ENCODE measurements at regions not wholly inside any gene's neighbourhood (a gene's known extent, or its start where the extent isn't known, plus 50 kb on each side); places are given as distances from the start of the nearest gene placed in this dataset.

GRCh38 chr12:5176036-5176435 is 132.4 kb downstream of the KCNA5 start:
- TF ChIP-seq POLR2A (IDR thresholded peaks at IDR 0.05; ENCODE audit: low read depth, low read length): no peak
- FAIRE-seq: no peak

GRCh38 chr12:5177096-5177495 is 133.4 kb downstream of the KCNA5 start:
- DNase-seq (ENCODE audit: insufficient read length, low spot score) (no peak), FAIRE-seq (no peak)
- TF ChIP-seq POLR2A (IDR thresholded peaks at IDR 0.05; ENCODE audit: low read depth, low read length): no peak

More at GRCh38 chr12:5176036-5176435, 132.4 kb downstream of the KCNA5 start:
- DNase-seq (ENCODE audit: insufficient read length, low spot score): no peak

DNA sequence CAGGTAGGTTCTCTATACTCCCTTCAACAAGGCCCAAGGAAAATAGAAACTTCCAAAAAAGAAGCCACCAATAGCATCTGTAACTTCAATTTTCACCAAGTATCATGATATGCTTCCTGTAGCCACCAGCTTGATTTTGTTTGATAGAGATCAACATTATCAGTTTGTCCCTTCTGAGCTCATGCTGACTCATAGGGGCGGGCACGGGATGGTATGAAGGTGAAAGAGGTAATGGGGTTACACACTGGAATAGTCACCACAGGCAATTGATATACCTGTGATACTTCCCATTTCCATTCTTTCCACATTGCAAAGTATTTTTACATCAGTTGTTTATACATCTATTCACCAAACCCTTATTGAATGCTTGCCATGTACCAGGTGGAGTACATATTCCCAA is 134.1 kb downstream of the KCNA5 start:
- TF ChIP-seq POLR2A (IDR thresholded peaks at IDR 0.05; ENCODE audit: low read depth, low read length): no peak
- no peak for DNase-seq (ENCODE audit: insufficient read length, low spot score)
- FAIRE-seq: no peak

- FAIRE-seq (no peak), DNase-seq (ENCODE audit: insufficient read length, low spot score) (no peak)
- no peak for TF ChIP-seq POLR2A (IDR thresholded peaks at IDR 0.05; ENCODE audit: low read depth, low read length)
Measured at GRCh38 chr12:5178571-5178970, 134.9 kb downstream of the KCNA5 start.

GRCh38 chr12:5180496-5180895 is 136.8 kb downstream of the KCNA5 start:
- no peak for TF ChIP-seq POLR2A (IDR thresholded peaks at IDR 0.05; ENCODE audit: low read depth, low read length)
- no peak for FAIRE-seq
- DNase-seq (ENCODE audit: insufficient read length, low spot score): no peak

- FAIRE-seq (no peak), DNase-seq (ENCODE audit: insufficient read length, low spot score) (no peak)
- no peak for TF ChIP-seq POLR2A (IDR thresholded peaks at IDR 0.05; ENCODE audit: low read depth, low read length)
Measured at GRCh38 chr12:5184186-5184585, 140.5 kb downstream of the KCNA5 start.

DNA sequence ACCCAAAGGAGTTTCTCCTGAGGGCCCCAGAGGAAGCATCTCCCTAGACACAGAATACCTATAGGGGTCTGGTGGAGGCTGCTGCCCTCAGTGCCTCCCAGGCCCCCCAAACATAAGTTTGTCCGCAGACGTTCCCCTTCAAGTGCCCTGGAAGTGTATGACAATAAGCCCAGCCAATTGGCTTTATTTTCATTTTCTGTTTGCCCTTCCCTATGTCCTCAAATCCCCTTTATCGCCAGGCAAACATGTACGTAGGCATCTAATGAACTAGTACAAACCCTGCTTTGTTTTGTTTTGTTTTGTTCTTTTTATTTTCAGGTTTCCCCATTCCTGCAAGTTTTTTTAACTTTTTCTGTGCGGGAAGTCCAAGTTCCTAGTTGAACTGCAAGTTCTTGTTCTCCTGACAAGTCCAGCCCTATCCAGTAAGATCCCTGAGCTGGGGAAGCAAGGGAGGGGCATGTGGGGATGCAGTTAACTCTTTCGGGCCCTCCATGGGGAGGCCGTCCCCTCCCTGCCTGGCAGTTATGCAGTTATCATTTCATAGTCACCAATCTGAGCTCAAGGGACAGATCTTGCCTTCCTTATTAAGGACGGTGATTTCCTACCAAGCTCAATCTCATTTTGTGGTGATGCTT is 141.9 kb downstream of the KCNA5 start:
- FAIRE-seq (no peak), DNase-seq (ENCODE audit: insufficient read length, low spot score) (no peak)
- no peak for TF ChIP-seq POLR2A (IDR thresholded peaks at IDR 0.05; ENCODE audit: low read depth, low read length)

GRCh38 chr12:5186715-5187114 is 143.0 kb downstream of the KCNA5 start:
- no peak for TF ChIP-seq POLR2A (IDR thresholded peaks at IDR 0.05; ENCODE audit: low read depth, low read length)
- FAIRE-seq (no peak), DNase-seq (ENCODE audit: insufficient read length, low spot score) (no peak)

GRCh38 chr12:5187136-5187535 is 143.5 kb downstream of the KCNA5 start:
- DNase-seq (ENCODE audit: insufficient read length, low spot score): no peak
- no peak for FAIRE-seq
- no peak for TF ChIP-seq POLR2A (IDR thresholded peaks at IDR 0.05; ENCODE audit: low read depth, low read length)

DNA sequence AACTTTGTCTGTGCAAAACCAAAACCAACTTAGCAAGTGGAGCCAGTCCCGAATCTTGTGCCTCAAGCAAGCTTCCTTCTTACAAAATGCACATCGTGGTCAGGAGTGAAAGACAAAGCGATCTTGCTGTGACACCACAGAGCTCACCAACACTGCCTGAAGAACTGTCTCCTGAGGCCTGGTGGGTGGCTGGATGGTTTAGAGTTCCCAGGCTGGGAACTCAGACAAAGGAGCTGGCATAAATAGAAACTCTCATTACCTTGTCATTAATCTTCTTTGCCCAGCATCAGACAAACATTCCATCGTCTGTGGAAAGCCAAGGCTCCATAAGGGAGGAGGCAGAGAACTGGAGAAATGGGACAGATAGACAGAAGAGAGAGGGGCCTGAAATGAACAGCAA is 144.8 kb downstream of the KCNA5 start:
- DNase-seq (ENCODE audit: insufficient read length, low spot score): no peak
- TF ChIP-seq POLR2A (IDR thresholded peaks at IDR 0.05; ENCODE audit: low read depth, low read length): no peak

GRCh38 chr12:5189173-5189572 is 145.5 kb downstream of the KCNA5 start:
- no peak for DNase-seq (ENCODE audit: insufficient read length, low spot score)
- no peak for FAIRE-seq
- TF ChIP-seq POLR2A (IDR thresholded peaks at IDR 0.05; ENCODE audit: low read depth, low read length): no peak

More for the DNA sequence above, 144.8 kb downstream of the KCNA5 start:
- FAIRE-seq: no peak

GRCh38 chr12:5191803-5192538 is 148.3 kb downstream of the KCNA5 start:
- no peak for DNase-seq (ENCODE audit: insufficient read length, low spot score)
- no peak for FAIRE-seq
- TF ChIP-seq POLR2A (IDR thresholded peaks at IDR 0.05; ENCODE audit: low read depth, low read length): no peak

DNA sequence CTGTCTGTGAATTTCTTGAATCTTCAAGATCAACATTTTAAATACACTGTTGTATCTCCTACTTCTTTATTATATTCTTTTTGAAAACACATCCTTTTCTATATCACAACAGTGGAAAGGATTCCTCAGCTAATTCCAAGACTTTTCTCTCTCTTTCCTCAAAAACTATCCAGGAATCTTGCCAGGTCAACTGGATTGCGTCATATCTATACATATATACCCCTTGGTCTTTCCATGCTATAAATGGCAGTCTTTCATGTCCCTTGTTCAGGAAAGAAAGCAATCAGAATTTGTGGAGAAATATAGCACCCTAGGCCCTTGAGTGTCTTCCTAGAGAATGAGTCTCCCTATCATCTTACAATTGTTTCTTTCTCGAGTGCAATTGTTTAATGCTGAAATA is 149.0 kb downstream of the KCNA5 start:
- no peak for TF ChIP-seq POLR2A (IDR thresholded peaks at IDR 0.05; ENCODE audit: low read depth, low read length)
- DNase-seq (ENCODE audit: insufficient read length, low spot score) (no peak), FAIRE-seq (no peak)

DNA sequence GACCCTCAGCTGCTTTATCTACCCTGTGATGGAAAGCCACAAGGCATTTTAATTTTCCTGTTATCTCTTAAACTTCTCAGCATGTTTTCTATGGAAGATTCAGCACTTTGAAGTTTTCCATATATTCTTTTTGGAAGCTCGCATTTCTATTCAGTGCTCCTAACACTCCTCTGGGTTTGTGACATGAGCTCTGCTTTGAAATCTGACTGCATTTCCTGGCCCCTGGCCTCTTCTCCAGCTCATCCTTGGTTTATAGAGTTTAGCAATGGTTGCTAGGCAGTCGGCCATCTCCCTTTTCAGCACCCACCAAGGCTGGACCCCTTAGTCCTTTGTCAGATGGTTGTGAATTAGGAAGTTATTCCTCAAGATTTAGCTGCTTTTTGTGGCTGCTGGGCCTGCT is 150.6 kb downstream of the KCNA5 start:
- FAIRE-seq: no peak

GRCh38 chr12:5195244-5195643 is 151.6 kb downstream of the KCNA5 start:
- no peak for TF ChIP-seq POLR2A (IDR thresholded peaks at IDR 0.05; ENCODE audit: low read depth, low read length)
- FAIRE-seq (no peak), DNase-seq (ENCODE audit: insufficient read length, low spot score) (no peak)

More for the DNA sequence above, 150.6 kb downstream of the KCNA5 start:
- no peak for TF ChIP-seq POLR2A (IDR thresholded peaks at IDR 0.05; ENCODE audit: low read depth, low read length)
- no peak for DNase-seq (ENCODE audit: insufficient read length, low spot score)
